Upper lobe of left lung (tissue), 4 donors: ENCODE measurements at regions not wholly inside any gene's neighbourhood (a gene's known extent, or its start where the extent isn't known, plus 50 kb on each side); places are given as distances from the start of the nearest gene placed in this dataset.

ENCODE experiments used
- CTCF ChIP-seq, 6 experiments: fragments of 450-650 bp in 4 of 6; fragments of 200-600 bp in 2 of 6; sonication (generic) in 2 of 6; IDR thresholded peaks; one replicate each; pipeline ENCODE4 v1.5.1; 2016 to 2019; ENCODE audit warnings: antibody characterized with exemption in 6 of 6
- EP300 ChIP-seq, 4 donors: sonication (generic); formaldehyde crosslinking; IDR thresholded peaks; one replicate each; pipeline ENCODE4 v1.5.1; 2017; ENCODE audit warnings: antibody characterized with exemption in 4 of 4, control low read depth in 2 of 4
- POLR2A ChIP-seq, 4 donors: fragments of 450-650 bp; IDR thresholded peaks; one replicate each; pipeline ENCODE4 v1.5.1; 2016 to 2017; ENCODE audit warnings: antibody characterized with exemption in 4 of 4, mild to moderate bottlenecking in 2 of 4
- POLR2AphosphoS5 ChIP-seq, 2 donors: sonication (generic); formaldehyde crosslinking; IDR thresholded peaks; one replicate each; pipeline ENCODE4 v1.5.1; 2017; ENCODE audit warnings: antibody characterized with exemption in 2 of 2

GRCh38 chr20:48040491-48040890, 255.2 kb upstream of the SULF2 start:
- TF ChIP-seq CTCF (IDR thresholded peaks at IDR 0.05) (no peak), POLR2A (IDR thresholded peaks at IDR 0.05) (no peak), POLR2AphosphoS5 (IDR thresholded peaks at IDR 0.05) (no peak), EP300 (IDR thresholded peaks at IDR 0.05) (no peak)
